Cardiac septum (tissue), 1 donor: ENCODE measurements at regions not wholly inside any gene's neighbourhood (a gene's known extent, or its start where the extent isn't known, plus 50 kb on each side); places are given as distances from the start of the nearest gene placed in this dataset.
"Not testable (repeated sequence)": the region's sequence is repeated elsewhere in the genome, so short reads cannot be mapped to it uniquely, and the experiment has no call there.

Experiments used
- DNase-seq: peaks from one replicate; pipeline ENCODE4 v3.0.0-alpha.2; 2020; ENCODE audit warnings: low spot score
- intact Hi-C: fragments of 100-400 bp; cut with DNase I; formaldehyde crosslinking; loops from one replicate; pipeline ENCODE4 v1.14.0; 2022
- donor health status: DM: no; HTN: no; CAD: no.

- no peak for DNase-seq
- intact Hi-C loops: no loop called here
These were observed 329.8 kb upstream of the NAALADL2 start for GRCh38 chr3:174529298-174529697.

GRCh38 chr3:174531262-174531982 is 327.7 kb upstream of the NAALADL2 start:
- no peak for DNase-seq
- intact Hi-C loops: no loop called here

GRCh38 chr3:174532216-174532615 is 326.9 kb upstream of the NAALADL2 start:
- DNase-seq: no peak
- intact Hi-C loops: no loop called here

- DNase-seq: no peak
- intact Hi-C loops: no loop called here
These were observed 326.4 kb upstream of the NAALADL2 start for GRCh38 chr3:174532776-174533175.

- intact Hi-C loops: no loop called here
These were observed 325.8 kb upstream of the NAALADL2 start for GRCh38 chr3:174533286-174533685.

GRCh38 chr3:174536319-174536718 is 322.8 kb upstream of the NAALADL2 start:
- intact Hi-C loops: no loop called here
- DNase-seq: no peak

More at GRCh38 chr3:174533286-174533685, 325.8 kb upstream of the NAALADL2 start:
- DNase-seq: no peak

- no peak for DNase-seq
- intact Hi-C loops: no loop called here
These were observed 321.0 kb upstream of the NAALADL2 start for GRCh38 chr3:174538151-174538550.

- DNase-seq: no peak
- intact Hi-C loops: no loop called here
These were observed 318.8 kb upstream of the NAALADL2 start for GRCh38 chr3:174540116-174540908.

- intact Hi-C loops: no loop called here
- no peak for DNase-seq
These were observed 317.3 kb upstream of the NAALADL2 start for GRCh38 chr3:174541708-174542315.

- no peak for DNase-seq
- intact Hi-C loops: no loop called here
These were observed 311.2 kb upstream of the NAALADL2 start for GRCh38 chr3:174547801-174548435.

- DNase-seq: no peak
- intact Hi-C loops: no loop called here
These were observed 310.1 kb upstream of the NAALADL2 start for GRCh38 chr3:174548841-174549623.

- intact Hi-C loops: no loop called here
- no peak for DNase-seq
These were observed 277.6 kb upstream of the NAALADL2 start for GRCh38 chr3:174581558-174581957.

GRCh38 chr3:174583396-174583795 is 275.7 kb upstream of the NAALADL2 start:
- intact Hi-C loops: no loop called here

GRCh38 chr3:174587137-174587536 is 272.0 kb upstream of the NAALADL2 start:
- intact Hi-C loops, DNase-seq: not testable (repeated sequence)

More at GRCh38 chr3:174583396-174583795, 275.7 kb upstream of the NAALADL2 start:
- no peak for DNase-seq

GRCh38 chr3:174596447-174596982 is 262.6 kb upstream of the NAALADL2 start:
- intact Hi-C loops: no loop called here
- no peak for DNase-seq

GRCh38 chr3:174598885-174599439 is 260.2 kb upstream of the NAALADL2 start:
- DNase-seq: no peak
- intact Hi-C loops: no loop called here

GRCh38 chr3:174613173-174613572 is 246.0 kb upstream of the NAALADL2 start:
- no peak for DNase-seq
- intact Hi-C loops: no loop called here

GRCh38 chr3:174614036-174614435 is 245.1 kb upstream of the NAALADL2 start:
- intact Hi-C loops: no loop called here
- no peak for DNase-seq
